ENCODE measurements at regions not wholly inside any gene's neighbourhood (a gene's known extent, or its start where the extent isn't known, plus 50 kb on each side); places are given as distances from the start of the nearest gene placed in this dataset.
"Not testable (repeated sequence)": the region's sequence is repeated elsewhere in the genome, so short reads cannot be mapped to it uniquely, and the experiment has no call there.

- DNase-seq = no peak
Observed at GRCh38 chr2:163934131-163934530, 198.3 kb upstream of the FIGN start.

DNA sequence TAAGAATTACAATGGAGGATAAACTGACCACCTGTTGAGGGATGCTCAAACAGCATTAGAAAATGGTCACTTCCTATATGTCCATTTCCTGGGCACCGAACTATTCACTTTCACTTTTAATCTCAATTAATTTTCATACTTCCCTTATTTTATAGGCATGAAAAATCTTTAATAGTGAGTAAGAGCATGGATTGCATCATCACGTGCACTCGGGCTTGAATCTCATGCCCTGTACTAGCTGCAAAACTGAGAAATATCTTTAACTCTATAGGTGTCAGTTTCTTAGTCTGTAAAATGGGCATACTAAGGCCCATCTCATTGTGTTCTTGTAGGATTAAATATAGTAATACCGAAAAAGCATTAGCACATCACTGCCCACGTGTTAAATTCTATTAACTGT lies 183.9 kb upstream of the FIGN start:
- DNase-seq = no peak

- not testable (repeated sequence) for DNase-seq
Observed at GRCh38 chr2:163914486-163914885, 178.7 kb upstream of the FIGN start.

- DNase-seq = not testable (repeated sequence)
Observed at GRCh38 chr2:163913532-163913944, 177.7 kb upstream of the FIGN start.

DNA sequence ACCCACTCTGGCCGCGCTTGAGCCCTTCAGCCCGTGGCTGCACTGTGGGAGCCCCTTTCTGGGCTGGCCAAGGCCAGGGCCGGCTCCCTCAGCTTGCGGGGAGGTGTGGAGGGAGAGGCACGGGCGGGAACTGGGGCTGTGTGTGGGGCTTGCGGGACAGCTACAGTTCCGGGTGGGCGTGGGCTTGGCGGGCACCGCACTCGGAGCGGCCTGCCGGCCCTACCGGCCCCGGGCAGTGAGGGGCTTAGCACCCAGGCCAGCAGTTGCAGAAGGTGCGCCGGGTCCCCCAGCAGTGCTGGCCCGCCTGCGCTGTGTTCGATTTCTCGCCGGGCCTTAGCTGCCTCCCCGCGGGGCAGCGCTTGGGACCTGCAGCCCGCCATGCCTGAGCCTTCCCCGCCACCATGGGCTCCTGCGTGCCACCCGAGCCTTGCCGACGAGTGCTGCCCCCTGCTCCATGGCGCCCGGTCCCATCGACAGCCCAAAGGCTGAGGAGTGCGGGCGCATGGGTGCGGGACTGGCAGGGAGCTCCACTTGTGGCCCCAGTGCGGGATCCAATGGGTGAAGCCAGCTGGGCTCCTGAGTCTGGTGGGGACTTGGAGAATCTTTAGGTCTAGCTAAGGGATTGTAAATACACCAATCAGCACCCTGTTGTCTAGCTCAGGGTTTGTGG lies 173.7 kb upstream of the FIGN start:
- DNase-seq = no peak

GRCh38 chr2:163906410-163906809 lies 170.6 kb upstream of the FIGN start:
- peak; percentile 35 to 58 for DNase-seq

GRCh38 chr2:163897799-163898198 lies 162.0 kb upstream of the FIGN start:
- DNase-seq = no peak

DNA sequence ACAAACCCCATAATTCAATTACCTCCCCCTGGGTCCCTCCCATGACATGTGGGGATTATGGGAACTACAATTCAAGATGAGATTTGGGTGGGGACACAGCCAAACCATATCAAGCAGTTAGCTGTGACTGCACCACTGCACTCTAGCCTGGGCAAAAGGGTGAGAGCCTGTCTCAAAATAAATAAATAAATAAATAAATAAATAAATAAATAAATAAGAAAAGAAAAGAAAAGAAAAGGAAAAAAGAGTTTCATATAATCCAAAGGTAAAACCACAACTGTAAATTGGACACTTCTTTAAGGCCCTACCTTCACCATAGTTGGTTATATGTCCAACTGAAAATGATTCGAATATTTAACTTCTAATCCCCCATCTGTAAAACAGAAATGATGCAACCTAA lies 157.6 kb upstream of the FIGN start:
- not testable (repeated sequence) for DNase-seq

- DNase-seq = no peak
Observed at GRCh38 chr2:163888591-163888990, 152.8 kb upstream of the FIGN start.

DNA sequence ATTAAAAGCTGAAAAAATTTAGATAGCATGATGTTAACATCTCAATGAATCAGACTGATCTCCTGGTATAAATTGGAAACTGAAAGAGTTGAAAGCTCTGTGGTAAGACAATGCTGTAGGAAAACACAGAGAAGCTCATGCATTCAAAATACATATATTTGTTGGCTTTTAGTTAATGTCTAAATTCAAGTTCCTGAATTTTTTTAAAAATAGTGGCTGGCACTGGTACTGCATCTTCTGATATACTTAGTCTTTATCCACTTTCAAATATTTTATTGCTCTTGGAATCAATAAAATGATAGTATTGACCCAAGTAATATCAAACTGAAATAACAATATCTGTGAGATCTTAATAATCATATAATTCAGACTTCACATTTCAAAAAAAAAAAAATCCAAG lies 151.4 kb upstream of the FIGN start:
- peak; percentile 16 to 23 for DNase-seq

DNA sequence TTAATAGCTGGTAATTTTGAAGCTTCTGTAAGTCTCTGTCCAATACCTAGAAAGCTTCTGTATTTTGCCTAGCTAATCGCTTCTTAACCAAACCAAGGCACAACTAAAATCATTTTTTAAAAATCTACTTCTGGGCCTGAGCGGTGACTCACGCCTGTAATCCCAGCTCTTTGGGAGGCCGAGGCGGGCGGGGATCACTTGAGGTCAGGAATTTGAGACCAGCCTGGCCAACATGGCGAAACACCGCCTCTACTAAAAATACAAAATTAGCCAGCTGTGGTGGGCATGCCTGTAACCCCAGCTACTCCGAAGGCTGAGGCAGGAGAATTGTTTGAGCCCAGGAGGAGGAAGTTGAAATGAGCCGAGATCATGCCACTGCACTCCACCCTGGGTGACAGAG lies 148.6 kb upstream of the FIGN start:
- no peak for DNase-seq

GRCh38 chr2:163878718-163879117 lies 142.9 kb upstream of the FIGN start:
- peak; percentile 4 to 46 for DNase-seq

DNA sequence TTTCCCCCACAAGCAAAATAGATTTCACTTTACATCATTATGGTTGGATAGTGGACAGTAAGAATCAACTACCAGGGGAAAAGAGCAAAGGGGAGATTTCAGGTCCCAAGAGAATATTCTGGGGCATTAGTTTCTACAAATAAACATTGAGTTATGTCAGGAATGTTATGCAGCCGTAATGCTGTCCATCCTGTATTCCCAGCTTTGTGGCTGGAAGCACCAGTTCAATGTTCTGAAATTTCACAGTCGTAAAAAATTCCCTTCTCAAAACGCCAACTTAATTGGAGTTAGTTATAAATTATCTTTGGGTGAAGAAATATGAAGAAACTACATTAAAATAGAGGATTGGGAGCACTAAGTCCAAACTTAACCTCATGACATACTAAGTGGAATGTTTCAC lies 141.5 kb upstream of the FIGN start:
- DNase-seq = no peak

GRCh38 chr2:163863073-163863472 lies 127.3 kb upstream of the FIGN start:
- DNase-seq = no peak

- no peak for DNase-seq
Observed at GRCh38 chr2:163859951-163860350, 124.1 kb upstream of the FIGN start.

DNA sequence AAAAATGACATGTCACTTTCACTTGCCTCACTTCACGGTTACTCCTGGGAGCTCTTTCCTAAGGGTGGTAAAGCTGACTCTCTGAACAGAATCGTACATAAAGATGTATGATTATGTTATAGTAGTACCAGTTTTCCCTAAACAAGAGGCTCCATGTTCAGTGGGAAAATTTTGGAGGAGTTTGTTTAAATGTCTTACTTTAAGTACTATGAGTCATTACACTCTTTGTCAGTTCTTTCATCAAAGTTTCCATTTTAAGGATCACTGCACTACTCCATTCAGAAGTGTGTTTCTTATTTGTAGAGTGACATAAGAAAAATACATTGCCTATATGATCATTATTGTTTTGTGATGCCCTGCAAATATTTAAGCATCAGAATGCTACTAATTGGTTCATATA lies 121.1 kb upstream of the FIGN start:
- DNase-seq = no peak

- DNase-seq = no peak
Observed at GRCh38 chr2:163852616-163853015, 116.8 kb upstream of the FIGN start.

DNA sequence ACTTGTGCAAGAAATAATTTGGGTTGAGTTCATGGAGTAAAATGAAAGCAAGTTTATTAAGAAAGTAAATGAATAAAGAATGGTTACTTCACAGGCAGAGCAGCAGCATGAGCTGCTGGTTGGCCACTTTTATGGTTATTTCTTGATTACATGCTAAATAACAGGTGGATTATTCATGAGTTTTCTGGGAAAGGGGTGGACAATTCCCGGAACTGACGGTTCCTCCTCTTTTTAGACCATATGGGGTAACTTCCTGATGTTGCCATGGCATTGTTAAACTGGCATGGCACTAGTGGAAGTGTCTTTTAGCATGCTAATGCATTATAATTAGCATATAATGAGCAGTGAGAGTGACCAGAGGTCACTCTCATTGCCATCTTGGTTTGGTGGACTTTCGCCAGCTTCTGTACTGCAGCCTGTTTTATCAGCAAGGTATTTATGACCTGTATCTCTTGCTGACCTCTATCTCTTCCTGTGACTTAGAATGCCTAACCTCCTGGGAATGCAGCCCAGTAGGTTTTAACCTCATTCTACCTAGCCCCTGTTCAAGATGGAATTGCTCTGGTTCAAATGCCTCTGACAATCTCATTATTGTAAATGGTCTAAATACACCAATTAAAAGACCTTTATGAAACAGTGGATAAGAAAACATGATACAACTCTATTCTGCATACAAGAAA lies 114.1 kb upstream of the FIGN start:
- DNase-seq = no peak

DNA sequence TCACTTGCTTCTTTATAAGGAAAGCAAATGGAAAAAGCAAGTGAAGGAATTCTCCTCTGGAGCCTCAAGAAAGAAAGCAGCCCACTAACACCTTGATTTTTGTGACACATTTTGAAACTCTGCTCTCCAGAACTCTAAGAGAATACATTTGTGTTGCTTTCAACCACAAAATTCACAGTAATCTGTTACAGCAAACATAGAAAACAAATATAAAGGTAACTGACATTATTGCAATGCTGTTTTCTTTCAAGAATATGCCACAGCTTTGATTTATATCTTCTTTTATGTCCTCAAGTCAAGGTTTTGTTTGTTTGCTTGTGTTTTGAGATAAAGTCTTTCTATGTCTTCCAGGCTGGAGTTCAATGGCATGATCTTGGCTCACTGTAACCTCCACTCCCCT lies 103.1 kb upstream of the FIGN start:
- no peak for DNase-seq

- DNase-seq = no peak
Observed at GRCh38 chr2:163836167-163836566, 100.4 kb upstream of the FIGN start.

DNA sequence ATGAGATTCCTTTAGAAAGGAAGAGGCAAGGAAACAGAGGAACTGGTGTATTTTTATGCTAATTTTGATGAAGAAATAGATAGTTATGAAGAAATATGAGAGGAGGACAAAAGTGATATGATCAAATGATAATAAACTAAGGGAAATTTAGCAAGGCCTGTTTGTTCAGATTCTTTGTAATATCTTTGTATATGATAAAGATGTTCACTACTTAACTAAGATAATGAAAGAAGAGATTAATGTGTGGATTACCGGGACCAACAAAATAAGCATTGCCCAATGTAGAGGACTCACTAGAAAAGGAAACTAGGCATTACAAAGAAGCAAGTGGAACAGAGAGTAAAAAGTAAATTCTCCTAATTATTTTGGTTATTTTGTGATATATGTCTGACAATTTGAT lies 99.0 kb upstream of the FIGN start:
- no peak for DNase-seq

DNA sequence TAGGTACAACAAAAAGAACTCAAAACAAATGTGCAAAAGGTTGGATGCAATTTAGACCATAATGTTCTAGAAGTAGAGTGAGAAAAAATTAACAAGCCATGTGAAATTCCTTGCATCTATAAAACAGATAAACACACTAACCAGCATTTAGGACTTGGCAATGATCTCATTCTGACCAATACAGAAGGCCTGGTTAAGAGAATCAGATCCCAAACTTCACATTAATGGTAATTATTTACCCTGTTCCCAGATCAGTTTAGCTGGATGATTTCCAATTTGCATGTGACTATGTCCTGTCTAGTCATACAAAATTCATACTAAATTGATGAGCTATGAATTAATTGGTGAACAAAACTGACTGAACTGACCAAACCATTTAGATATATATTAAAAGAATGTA lies 98.4 kb upstream of the FIGN start:
- no peak for DNase-seq

GRCh38 chr2:163828771-163829170 lies 93.0 kb upstream of the FIGN start:
- no peak for DNase-seq

- DNase-seq = no peak
Observed at GRCh38 chr2:163822033-163822432, 86.2 kb upstream of the FIGN start.

- DNase-seq = no peak
Observed at GRCh38 chr2:163812926-163813520, 77.2 kb upstream of the FIGN start.
